NCI-H345 (cell line): ENCODE measurements at regions not wholly inside any gene's neighbourhood (a gene's known extent, or its start where the extent isn't known, plus 50 kb on each side); places are given as distances from the start of the nearest gene placed in this dataset.
"Not testable (repeated sequence)": the region's sequence is repeated elsewhere in the genome, so short reads cannot be mapped to it uniquely, and the experiment has no call there.

ENCODE experiments used
- DNase-seq: peaks from one replicate; lab custom pipeline; 2025; lab: John Stamatoyannopoulos, UW

DNA sequence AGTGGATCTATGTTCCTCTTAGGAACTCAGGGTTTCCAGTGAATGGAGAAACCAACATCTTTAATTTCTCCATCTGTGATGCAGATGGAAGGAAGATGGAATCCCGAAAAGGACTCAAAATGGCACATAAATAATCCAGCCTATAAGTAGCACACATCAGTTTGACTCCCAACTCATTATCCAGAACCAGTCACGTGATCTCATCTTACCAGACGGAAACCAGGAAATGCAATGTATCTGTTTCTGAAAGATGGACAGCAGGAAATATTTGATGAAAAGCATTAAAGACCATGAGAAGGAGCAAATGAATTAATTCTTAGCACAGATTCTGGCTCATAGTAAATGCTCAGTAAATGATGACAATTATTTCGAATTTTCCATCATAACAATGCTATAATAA lies 443.1 kb upstream of the FMR1 start:
- no peak for DNase-seq

GRCh38 chrX:147476008-147476407 lies 435.7 kb upstream of the FMR1 start:
- DNase-seq = peak; percentile 1

DNA sequence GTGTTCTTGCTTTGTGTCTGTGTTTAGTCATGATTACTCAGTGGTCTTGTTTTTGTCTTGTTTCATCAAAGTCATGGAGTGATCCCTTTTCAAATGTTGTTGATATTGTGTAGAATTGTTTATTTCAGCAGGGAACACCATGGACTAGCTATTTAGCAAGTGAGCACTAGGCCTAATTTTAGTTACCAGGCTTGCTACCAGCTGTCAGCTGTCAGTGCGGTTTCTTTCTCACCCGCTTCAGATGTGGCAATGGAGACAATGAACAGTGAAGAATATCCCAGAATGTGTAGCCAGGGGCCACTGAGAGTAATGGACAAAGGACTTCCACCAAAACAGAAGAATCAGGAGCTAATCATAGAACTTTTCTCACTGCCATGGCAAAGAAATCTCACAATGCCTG lies 432.8 kb upstream of the FMR1 start:
- no peak for DNase-seq

DNA sequence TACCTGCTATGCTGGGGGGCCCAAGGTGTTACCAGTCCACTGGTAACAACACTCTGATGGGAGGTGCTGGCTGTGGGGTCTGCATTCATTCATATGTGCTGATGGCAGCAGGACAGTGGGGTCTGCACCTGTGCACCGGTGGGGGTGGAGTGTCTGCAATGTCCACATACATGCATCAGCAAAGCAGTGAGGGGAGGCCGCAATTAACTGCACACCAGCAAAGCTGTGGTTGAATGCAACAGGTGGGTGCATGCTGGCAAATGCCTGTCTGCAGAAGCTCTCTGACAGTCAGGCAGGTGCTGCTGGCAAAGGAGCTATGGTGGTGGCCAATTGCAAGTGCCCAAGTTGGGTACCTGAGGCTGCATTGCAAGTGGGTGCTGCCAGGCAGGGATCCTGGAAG lies 426.5 kb upstream of the FMR1 start:
- DNase-seq = no peak

DNA sequence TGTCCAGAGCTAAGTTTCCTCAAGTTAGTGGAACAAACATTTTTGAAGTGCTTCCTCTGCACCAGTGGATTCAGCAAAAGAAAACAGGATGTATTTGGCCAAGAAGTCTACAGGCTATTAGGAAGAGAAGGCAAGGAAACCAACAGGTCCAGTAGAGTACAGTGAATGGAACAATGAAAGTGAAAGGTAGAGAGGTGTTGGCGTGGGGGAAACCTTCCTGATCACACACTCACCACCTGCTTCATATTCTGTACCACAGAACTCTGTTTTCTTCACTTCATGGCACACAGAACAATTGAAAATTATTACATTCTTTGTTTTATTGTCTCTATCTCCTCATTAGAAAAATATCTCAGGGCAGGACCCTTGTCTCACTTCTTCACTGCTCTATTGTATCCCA lies 417.4 kb upstream of the FMR1 start:
- no peak for DNase-seq

DNA sequence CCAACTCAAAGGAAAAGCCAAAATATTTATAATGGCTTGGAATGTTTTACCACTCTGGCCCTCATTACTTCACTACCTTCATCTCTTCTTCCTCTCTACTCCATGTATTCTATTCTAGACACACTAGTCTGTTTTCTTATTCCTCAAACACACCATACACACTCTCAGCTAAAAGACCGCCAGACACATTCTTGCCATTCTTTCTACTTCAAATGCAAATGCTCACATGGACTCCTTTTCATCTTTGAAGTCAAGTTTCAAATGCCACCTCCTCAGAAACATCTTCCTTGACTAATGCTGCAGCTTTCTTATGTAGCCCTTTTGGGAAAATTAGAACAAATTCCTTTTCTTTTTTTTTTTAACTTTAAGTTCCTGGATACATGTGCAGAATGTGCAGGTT lies 412.9 kb upstream of the FMR1 start:
- no peak for DNase-seq

DNA sequence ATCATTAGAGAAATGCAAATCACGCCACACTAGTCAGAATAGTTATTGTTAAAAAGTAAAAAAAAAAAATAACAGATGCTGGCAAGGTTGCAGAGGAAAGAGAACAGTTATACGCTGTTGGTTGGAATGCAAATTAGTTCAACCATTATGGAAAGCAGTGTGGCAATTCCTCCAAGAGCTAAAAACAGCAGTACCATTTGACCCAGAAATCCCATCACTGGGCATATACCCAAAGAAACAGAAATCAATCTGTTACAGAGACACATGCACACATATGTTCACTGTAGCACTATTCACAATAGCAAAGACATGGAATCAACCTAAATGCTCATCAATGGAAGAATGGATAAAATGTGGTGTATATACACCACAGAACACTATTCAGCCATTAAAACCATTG lies 388.7 kb upstream of the FMR1 start:
- no peak for DNase-seq

DNA sequence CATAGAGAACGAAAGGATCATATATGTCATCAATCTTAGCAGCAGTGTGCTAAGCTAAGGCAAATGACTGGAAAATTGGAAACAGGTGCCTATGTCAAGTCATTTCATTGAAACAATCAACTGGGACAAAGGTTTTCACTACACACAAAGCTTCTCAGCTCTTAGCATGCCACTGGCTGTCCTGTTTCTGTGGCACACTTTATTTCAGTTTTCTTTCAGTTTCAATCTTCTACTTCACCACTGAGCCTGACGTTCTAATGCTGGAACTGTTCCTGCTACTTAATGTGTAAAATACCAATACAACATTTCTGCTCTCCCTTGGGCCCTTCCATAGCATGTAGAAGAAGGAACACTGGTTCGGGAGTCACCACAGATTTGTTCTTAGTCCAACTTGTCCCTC lies 378.3 kb upstream of the FMR1 start:
- DNase-seq = no peak

DNA sequence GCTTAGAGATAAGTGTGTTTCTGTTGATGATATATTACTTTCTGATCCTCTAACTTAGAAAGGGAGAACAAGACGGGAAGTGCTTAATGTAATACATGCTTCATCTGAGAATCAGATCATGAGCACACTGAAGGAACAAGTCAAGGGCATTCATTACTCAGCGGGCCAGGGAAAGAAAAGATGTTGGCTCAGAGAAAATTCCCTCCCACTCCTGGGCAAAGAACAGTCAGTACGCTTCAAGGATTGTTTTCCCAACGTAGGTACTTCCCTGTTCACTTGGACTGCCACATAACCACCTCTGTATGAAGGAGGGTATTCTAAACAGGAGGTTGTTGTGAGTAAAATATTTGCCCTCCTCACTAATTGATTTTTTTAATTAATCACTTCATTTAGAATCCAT lies 374.5 kb upstream of the FMR1 start:
- no peak for DNase-seq

DNA sequence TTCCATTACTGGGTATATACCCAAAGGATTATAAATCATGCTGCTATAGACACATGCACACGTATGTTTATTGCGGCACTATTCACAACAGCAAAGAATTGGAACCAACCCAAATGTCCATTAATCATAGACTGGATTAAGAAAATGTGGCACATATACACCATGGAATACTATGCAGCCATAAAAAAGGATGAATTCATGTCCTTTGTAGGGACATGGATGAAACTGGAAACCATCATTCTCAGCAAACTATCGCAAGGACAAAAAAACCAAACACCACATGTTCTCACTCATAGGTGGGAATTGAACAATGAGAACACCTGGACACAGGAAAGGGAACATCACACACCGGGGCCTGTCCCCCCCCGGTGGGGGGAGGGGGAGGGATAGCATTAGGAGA lies 363.7 kb upstream of the FMR1 start:
- not testable (repeated sequence) for DNase-seq

GRCh38 chrX:147550217-147550616 lies 361.5 kb upstream of the FMR1 start:
- DNase-seq = no peak

DNA sequence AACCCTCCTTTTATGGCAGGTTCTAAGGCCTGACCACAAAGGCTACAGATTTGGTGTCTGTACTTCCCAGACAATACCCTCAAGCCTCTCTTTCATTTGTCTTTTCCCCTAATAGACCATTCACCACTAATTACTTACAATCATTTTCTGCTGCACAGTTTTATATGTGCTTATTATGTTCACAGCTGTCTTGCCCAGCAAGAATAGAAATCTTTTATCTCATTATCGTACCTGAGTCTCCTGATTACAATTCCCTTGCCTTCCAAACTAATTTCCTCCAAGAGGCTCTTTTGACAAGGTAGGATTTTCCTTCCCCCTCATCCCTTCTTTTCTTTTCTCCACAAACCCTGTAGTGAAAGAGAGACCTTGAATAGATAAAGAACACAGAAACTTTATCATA lies 352.5 kb upstream of the FMR1 start:
- DNase-seq = no peak

DNA sequence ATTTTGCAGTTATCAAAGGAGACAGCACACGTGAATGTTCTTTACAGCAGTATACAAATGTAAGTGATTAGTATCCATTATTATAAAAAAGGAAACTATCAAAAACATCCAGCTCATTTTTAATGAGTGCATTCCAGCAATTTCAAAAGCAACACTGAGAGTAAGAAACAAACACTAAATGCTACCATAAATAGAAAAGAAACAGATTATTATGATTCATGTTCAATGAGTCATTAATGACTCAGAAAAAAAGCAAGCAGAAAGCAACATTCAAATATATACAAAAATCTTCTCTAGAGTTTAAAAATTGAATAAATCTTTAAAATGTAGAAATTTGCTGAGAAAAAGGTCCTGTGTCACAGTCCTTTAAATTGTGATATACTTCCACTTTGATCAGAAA lies 346.5 kb upstream of the FMR1 start:
- DNase-seq = no peak

DNA sequence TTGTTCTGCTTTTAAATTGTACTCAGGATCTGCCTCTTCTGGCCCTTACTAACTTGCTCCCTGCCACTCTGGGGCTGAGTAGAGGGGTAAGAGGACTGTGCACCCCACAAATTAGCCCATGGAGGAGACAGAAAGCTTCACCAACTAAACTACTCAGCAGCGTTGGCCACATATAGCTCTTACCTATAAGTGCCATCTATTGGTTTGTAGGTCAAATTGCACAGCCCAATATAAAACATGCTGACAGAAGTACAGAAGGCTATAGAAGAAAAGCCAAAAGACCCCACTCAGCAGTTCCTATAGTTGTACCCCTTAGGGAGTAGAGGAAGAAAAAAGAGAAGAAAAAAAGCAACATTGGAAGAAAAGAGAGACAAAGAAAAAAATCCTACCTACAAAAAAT lies 341.2 kb upstream of the FMR1 start:
- no peak for DNase-seq

- DNase-seq = no peak
These were observed 338.5 kb upstream of the FMR1 start for GRCh38 chrX:147573266-147573665.

GRCh38 chrX:147602176-147602696 lies 309.5 kb upstream of the FMR1 start:
- DNase-seq = no peak

- no peak for DNase-seq
These were observed 285.1 kb upstream of the FMR1 start for GRCh38 chrX:147626605-147627004.

GRCh38 chrX:147635186-147635585 lies 276.5 kb upstream of the FMR1 start:
- DNase-seq = no peak

- no peak for DNase-seq
These were observed 274.5 kb upstream of the FMR1 start for GRCh38 chrX:147637190-147637589.

- DNase-seq = no peak
These were observed 264.6 kb upstream of the FMR1 start for GRCh38 chrX:147646949-147647723.

DNA sequence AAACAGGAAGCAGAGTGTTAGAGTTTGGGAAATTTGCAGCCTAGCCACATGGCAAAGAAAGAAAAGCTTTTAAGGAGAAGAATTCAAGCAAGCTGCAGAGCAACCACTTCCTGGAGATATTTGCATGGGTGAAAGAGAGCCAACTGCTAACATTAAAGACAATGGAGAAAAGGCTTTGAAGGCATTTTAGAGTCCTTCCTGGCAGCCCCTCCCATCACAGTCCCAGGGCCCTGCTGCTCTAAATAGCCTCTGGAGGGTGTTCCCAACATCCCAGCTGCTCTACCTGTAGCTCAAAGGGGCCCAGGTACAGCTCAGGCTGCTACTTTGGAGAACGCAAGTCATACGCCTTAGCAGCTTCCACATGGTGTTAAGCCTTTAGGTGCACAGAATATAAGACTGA lies 235.9 kb upstream of the FMR1 start:
- DNase-seq = no peak

- no peak for DNase-seq
These were observed 232.2 kb upstream of the FMR1 start for GRCh38 chrX:147679356-147680005.

DNA sequence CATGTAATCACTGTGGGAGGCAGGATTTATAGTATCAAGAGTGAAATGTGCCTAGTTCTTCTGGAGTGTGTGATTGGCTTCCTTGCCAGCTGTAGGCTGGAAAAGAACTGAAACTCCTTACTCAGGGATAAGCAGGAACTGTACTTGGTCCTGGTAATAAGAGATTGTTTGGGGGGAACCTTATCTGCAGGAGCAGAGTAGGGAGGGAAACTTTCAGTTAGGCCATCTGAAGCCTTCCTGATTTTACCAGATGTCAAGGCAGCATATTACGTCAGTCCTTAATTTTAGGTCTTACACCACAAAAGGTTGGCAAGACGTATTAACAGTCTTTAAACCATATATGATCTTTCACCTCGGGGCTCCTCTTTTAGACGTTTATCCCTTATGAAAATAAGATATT lies 231.5 kb upstream of the FMR1 start:
- DNase-seq = no peak

DNA sequence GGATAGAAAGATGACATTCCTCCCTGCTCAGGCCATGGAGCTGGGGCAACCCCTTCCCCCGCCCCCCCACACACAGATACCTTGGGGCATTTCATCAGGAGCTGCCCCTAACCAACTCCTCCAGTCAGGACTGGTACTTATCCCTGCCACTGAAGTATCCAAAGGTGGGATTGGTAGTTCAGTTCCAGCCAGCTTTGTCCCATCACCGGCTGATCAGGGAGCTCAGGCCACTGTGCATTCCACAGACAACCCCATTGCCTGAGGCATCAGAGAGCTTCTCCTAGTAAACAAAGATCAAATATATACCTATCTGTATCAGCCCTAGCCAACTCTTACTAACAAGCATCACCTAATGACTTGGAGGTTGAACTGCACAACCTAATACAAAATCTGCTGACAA lies 218.2 kb upstream of the FMR1 start:
- DNase-seq = no peak
